Mesendoderm (in vitro differentiated cells): ENCODE measurements at regions not wholly inside any gene's neighbourhood (a gene's known extent, or its start where the extent isn't known, plus 50 kb on each side); places are given as distances from the start of the nearest gene placed in this dataset.

Source experiments
- DNase-seq: peaks from one replicate; pipeline ENCODE4 v3.0.0; 2013
- H2AK5ac ChIP-seq: 2 replicates; pipeline ENCODE4 v1.6.1; 2013; ENCODE audit warnings: low read length, inconsistent platforms
- H2BK120ac ChIP-seq: 2 replicates; pipeline ENCODE4 v1.6.1; 2013; ENCODE audit warnings: low read depth, mild to moderate bottlenecking, low read length, moderate library complexity, mixed read lengths
- H2BK15ac ChIP-seq: replicated peaks from 2 replicates; pipeline ENCODE4 v1.6.1; 2013; ENCODE audit warnings: low read depth, mild to moderate bottlenecking, moderate library complexity
- H2BK5ac ChIP-seq: 2 replicates; pipeline ENCODE4 v1.6.1; 2013; ENCODE audit warnings: low read length, inconsistent platforms
- H3K18ac ChIP-seq: 2 replicates; pipeline ENCODE4 v1.6.1; 2013; ENCODE audit warnings: mild to moderate bottlenecking, low read length, mixed read lengths
- H3K23ac ChIP-seq: one replicate; pipeline ENCODE4 v1.6.1; 2013; ENCODE audit warnings: low read length
- H3K27ac ChIP-seq: 2 replicates; pipeline ENCODE4 v1.5.1; 2013; ENCODE audit warnings: low read depth, mild to moderate bottlenecking, inconsistent platforms, low read length, moderate library complexity
- H3K27me3 ChIP-seq: 2 replicates; pipeline ENCODE4 v1.6.1; 2013; ENCODE audit warnings: low read length, control low read depth, mild to moderate bottlenecking, inconsistent platforms; ENCODE audit not compliant: insufficient read depth, poor library complexity
- H3K36me3 ChIP-seq: 2 replicates; pipeline ENCODE4 v1.6.1; 2013; ENCODE audit warnings: low read length, inconsistent platforms; ENCODE audit not compliant: control insufficient read depth, insufficient read depth
- H3K4ac ChIP-seq: one replicate; pipeline ENCODE4 v1.6.1; 2013; ENCODE audit warnings: low read depth, mild to moderate bottlenecking, low read length, moderate library complexity
- H3K4me1 ChIP-seq: 2 replicates; pipeline ENCODE4 v1.6.1; 2013; ENCODE audit warnings: low read depth, low read length, inconsistent platforms; ENCODE audit not compliant: control insufficient read depth
- H3K4me2 ChIP-seq: 2 replicates; pipeline ENCODE4 v1.6.1; 2013; ENCODE audit warnings: low read length
- H3K4me3 ChIP-seq: 2 replicates; pipeline ENCODE4 v1.5.1; 2013; ENCODE audit warnings: mild to moderate bottlenecking, low read length
- H3K56ac ChIP-seq: one replicate; pipeline ENCODE4 v1.6.1; 2013; ENCODE audit warnings: low read length
- H3K79me1 ChIP-seq: 2 replicates; pipeline ENCODE4 v1.6.1; 2013; ENCODE audit warnings: low read length, inconsistent platforms
- H3K79me2 ChIP-seq: 2 replicates; pipeline ENCODE4 v1.6.1; 2013; ENCODE audit warnings: mild to moderate bottlenecking, low read length; ENCODE audit not compliant: control insufficient read depth, insufficient read depth
- H3K9ac ChIP-seq: 2 replicates; pipeline ENCODE4 v1.6.1; 2013; ENCODE audit warnings: low read length, inconsistent platforms
- H4K5ac ChIP-seq: one replicate; pipeline ENCODE4 v1.6.1; 2013; ENCODE audit warnings: low read length
- H4K8ac ChIP-seq: one replicate; pipeline ENCODE4 v1.6.1; 2013; ENCODE audit warnings: low read depth, mild to moderate bottlenecking, control low read depth, low read length, moderate library complexity
- WGBS: extraction: QIAGEN DNeasy Blood & Tissue Kit; methylation state at CpG from one replicate; pipeline ENCODE4 v1.1.7; 2013; ENCODE audit warnings: low lambda C conversion rate, missing lambda C conversion rate; ENCODE audit not compliant: insufficient coverage; ENCODE audit errors: extremely low coverage; 5-methylcytosine and 5-hydroxymethylcytosine counted together

DNA sequence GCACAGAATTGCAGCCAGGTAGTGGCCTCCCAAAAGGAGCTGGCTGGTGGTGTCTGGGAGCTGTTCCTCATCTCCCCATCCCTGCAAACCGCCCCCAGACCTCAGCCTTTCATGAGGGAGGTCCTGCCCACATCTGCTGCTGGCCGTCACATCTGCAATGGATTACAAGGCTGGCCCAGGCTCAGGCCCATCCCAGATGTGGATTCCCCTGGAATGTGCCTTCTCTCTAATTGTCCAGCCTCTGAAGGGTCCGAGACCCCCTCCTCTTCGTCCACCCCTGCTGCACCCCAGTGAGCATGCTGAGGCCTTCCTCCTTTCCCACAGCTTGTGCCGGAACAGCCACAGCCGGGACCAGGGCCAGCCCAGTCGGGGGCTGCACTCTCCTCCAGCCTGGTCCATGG lies 115.0 kb upstream of the NALF2 start:
- no CpG with 5 or more reads among the region's 7 CpGs for WGBS
- Histone ChIP-seq H3K56ac (no peak overlapping the region), H2BK120ac (no peak overlapping the region), H3K27ac (no peak overlapping the region), H3K4ac (no peak overlapping the region), H3K4me1 (no peaks in the 10 kb centered on the region), H3K18ac (no peak overlapping the region), H3K79me2 (no peaks in the 10 kb centered on the region), H2BK15ac (no peak overlapping the region), H3K79me1 (no peaks in the 10 kb centered on the region), H2BK5ac (no peak overlapping the region), H3K4me2 (no peak overlapping the region), H3K4me3 (no peak overlapping the region), H4K5ac (no peak overlapping the region), H3K27me3 (no peaks in the 10 kb centered on the region), H4K8ac (no peak overlapping the region), H3K9ac (no peak overlapping the region), H3K23ac (no peak overlapping the region), H3K36me3 (no peaks in the 10 kb centered on the region), H2AK5ac (no peak overlapping the region)
- no peak for DNase-seq

DNA sequence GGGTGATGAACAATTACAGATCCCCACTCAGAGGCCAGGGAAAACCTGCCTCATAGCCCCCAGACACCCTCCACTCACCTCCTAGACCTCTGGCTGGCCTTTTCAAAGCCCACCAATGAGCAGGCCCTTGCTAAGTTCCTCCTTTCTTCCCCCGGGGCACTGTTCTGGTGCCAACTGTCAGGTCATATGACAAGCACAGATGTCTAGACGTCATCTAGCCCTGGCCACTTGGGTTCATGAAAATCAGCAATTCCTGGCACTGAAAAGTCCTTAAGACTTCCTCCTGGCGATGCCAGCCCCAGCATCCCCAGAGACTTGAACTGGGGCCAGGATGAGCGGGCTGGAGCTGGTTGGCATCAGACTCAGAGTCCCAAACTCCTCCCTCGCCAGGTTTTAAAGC lies 115.6 kb upstream of the NALF2 start:
- Histone ChIP-seq H3K4me1 (no peaks in the 10 kb centered on the region), H3K27ac (no peak overlapping the region), H3K36me3 (no peaks in the 10 kb centered on the region), H3K79me2 (no peaks in the 10 kb centered on the region), H3K9ac (no peak overlapping the region), H2BK15ac (no peak overlapping the region), H2AK5ac (no peak overlapping the region), H3K23ac (no peak overlapping the region), H3K56ac (no peak overlapping the region), H2BK120ac (no peak overlapping the region), H4K5ac (no peak overlapping the region), H3K18ac (no peak overlapping the region), H3K4ac (no peak overlapping the region), H2BK5ac (no peak overlapping the region), H3K27me3 (no peaks in the 10 kb centered on the region), H3K79me1 (no peaks in the 10 kb centered on the region), H3K4me3 (no peak overlapping the region), H4K8ac (no peak overlapping the region), H3K4me2 (no peak overlapping the region)
- no peak for DNase-seq
- whole genome bisulfite sequencing = no CpG with 5 or more reads among the region's 5 CpGs

DNA sequence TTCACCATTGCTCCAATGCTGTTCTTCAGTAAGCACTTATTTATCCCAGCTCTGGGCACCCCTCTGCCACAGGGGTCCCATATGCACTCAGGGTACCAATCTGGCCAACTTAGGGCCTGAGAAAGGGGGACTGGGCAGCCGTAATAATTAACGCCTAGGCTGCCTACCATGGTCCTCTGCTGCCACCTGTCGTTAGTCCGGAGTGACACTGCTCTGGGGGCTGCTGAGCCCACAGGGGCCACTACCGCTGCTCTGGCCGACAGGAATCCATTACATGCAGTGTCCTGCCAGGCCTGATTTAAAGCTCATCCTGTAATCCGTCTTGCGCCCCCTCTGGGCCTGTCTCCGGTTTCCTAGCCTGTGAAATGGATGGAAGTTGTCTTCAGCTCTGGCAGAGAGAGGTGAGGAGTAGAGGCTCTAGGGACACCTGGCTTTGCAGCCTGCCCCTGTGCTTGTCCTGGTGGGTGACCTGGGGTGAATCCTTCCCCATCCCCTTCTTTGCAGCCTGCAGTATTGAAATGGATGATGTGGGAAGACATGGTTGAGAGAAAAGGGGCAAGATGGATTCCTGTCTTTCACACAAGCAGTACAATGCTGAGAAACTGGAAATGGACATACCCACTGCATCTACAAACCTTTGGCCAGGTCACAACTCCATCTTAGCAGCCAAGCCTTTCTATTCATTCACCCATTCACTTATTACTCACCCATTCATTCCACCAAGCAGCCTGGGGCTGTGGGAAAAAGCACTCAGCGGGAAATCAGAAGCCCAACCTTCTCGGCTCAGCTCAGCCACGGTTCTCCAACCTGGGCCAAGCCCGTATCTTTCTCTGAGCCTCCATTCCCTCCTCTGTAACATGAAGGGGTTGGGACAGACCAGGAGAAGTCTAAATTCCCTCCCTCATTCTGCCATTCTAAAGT lies 116.3 kb upstream of the NALF2 start:
- Histone ChIP-seq H3K18ac (no peak overlapping the region), H3K4me2 (no peak overlapping the region), H3K23ac (no peak overlapping the region), H3K79me1 (no peaks in the 10 kb centered on the region), H2BK15ac (no peak overlapping the region), H3K27me3 (no peaks in the 10 kb centered on the region), H2AK5ac (no peak overlapping the region), H3K4ac (no peak overlapping the region), H4K8ac (no peak overlapping the region), H3K36me3 (no peaks in the 10 kb centered on the region), H2BK5ac (no peak overlapping the region), H3K4me3 (no peak overlapping the region), H4K5ac (no peak overlapping the region), H3K9ac (no peak overlapping the region), H2BK120ac (no peak overlapping the region), H3K56ac (no peak overlapping the region), H3K27ac (no peak overlapping the region), H3K79me2 (no peaks in the 10 kb centered on the region), H3K4me1 (no peaks in the 10 kb centered on the region)
- peak; percentile 93 for DNase-seq
- WGBS = no CpG with 5 or more reads among the region's 13 CpGs

DNA sequence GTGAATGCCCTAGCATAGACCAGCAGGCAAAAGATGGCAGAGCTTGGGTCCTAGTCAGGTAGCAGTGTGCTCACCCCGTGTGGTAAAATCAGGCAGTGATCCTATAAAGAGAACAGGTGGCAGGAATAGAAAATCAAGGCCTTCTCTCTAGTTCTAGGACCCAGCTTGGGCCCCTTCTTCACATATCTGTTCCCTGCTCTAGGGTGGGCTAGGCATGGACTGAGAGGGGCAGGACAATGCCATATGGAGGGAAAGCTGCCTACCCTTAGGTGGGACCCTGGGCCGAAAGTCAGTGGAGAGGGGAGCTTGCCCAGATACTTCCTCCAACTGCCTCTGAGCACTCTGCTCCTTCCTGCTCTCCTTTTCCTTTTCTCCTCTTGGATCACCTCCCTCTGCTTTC lies 117.4 kb upstream of the NALF2 start:
- Histone ChIP-seq H3K4me2 (no peak overlapping the region), H3K23ac (no peak overlapping the region), H3K4ac (no peak overlapping the region), H2BK15ac (no peak overlapping the region), H3K79me2 (no peaks in the 10 kb centered on the region), H3K9ac (no peak overlapping the region), H3K27ac (no peak overlapping the region), H4K5ac (no peak overlapping the region), H3K79me1 (no peaks in the 10 kb centered on the region), H3K27me3 (no peaks in the 10 kb centered on the region), H2BK5ac (no peak overlapping the region), H3K36me3 (no peaks in the 10 kb centered on the region), H3K18ac (no peak overlapping the region), H4K8ac (no peak overlapping the region), H2AK5ac (no peak overlapping the region), H3K56ac (no peak overlapping the region), H3K4me3 (no peak overlapping the region), H3K4me1 (no peaks in the 10 kb centered on the region), H2BK120ac (no peak overlapping the region)
- WGBS = no CpG with 5 or more reads among the region's 2 CpGs
- DNase-seq = no peak

DNA sequence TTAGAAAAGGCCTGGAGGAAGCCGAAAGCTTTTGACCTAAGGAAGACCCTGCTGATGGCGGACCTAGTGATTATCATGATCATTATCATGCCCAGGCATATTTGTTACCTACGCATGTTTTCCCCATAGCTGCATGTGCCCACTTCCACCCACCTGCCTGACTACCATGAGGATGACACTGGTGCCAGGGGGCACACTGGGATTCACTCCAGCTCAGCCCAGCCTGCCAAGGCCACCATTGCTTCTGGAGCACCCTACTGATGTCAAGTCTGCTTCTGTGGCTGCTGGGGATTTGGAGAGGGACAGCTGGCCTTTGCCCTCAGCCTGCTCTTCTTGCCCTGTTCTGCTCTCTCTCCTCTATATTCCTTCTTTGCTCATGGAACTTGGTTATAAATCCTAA lies 124.7 kb upstream of the NALF2 start:
- no peak overlapping the region for H2BK5ac ChIP-seq
- H3K36me3 ChIP-seq = no peaks in the 10 kb centered on the region
- no CpG with 5 or more reads among the region's 3 CpGs for WGBS
- H4K5ac ChIP-seq = no peak overlapping the region
- H3K18ac ChIP-seq = no peak overlapping the region
- H3K56ac ChIP-seq = no peak overlapping the region
- no peaks in the 10 kb centered on the region for H3K79me1 ChIP-seq
- no peaks in the 10 kb centered on the region for H3K79me2 ChIP-seq
- H3K27me3 ChIP-seq = no peaks in the 10 kb centered on the region
- no peak for DNase-seq
- H4K8ac ChIP-seq = no peak overlapping the region
- no peak overlapping the region for H2BK120ac ChIP-seq
- no peak overlapping the region for H3K4me2 ChIP-seq
- no peak overlapping the region for H3K23ac ChIP-seq
- H3K27ac ChIP-seq = no peak overlapping the region
- no peak overlapping the region for H3K4me3 ChIP-seq
- no peak overlapping the region for H3K9ac ChIP-seq
- H2AK5ac ChIP-seq = no peak overlapping the region
- H2BK15ac ChIP-seq = no peak overlapping the region
- no peaks in the 10 kb centered on the region for H3K4me1 ChIP-seq
- no peak overlapping the region for H3K4ac ChIP-seq

DNA sequence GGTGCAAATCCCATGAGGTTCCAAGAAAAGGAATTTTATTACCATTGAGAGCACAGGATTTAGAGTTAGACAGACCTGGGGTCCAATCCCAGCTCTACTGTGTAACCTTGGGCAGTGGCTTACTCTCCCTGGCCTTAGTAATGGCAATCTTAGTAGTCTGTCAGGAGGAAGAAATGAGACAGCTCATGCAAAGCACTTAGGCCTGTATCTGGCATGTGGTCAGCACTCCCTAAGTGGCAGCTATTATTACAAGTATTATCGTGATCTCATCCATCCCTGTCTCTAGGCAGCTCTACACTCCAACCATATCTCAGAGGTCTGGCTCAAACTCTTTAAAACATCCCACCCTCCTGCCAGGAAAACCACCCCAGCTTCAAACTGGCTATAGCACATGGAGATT lies 129.6 kb upstream of the NALF2 start:
- no peak overlapping the region for H3K4me2 ChIP-seq
- H3K27ac ChIP-seq = no peak overlapping the region
- H4K8ac ChIP-seq = no peak overlapping the region
- H3K4ac ChIP-seq = no peak overlapping the region
- no peak overlapping the region for H3K4me3 ChIP-seq
- no peaks in the 10 kb centered on the region for H3K27me3 ChIP-seq
- no peak overlapping the region for H3K9ac ChIP-seq
- no peak overlapping the region for H3K56ac ChIP-seq
- H2BK120ac ChIP-seq = no peak overlapping the region
- H3K4me1 ChIP-seq = no peaks in the 10 kb centered on the region
- no peak overlapping the region for H3K18ac ChIP-seq
- DNase-seq = no peak
- no peak overlapping the region for H4K5ac ChIP-seq
- no peaks in the 10 kb centered on the region for H3K79me2 ChIP-seq
- H2AK5ac ChIP-seq = no peak overlapping the region
- no CpG with 5 or more reads among the region's 1 CpG for WGBS
- no peak overlapping the region for H2BK15ac ChIP-seq
- no peak overlapping the region for H3K23ac ChIP-seq
- H2BK5ac ChIP-seq = no peak overlapping the region
- H3K36me3 ChIP-seq = no peaks in the 10 kb centered on the region
- no peaks in the 10 kb centered on the region for H3K79me1 ChIP-seq
